WI38 (cell line): ENCODE measurements at regions not wholly inside any gene's neighbourhood (a gene's known extent, or its start where the extent isn't known, plus 50 kb on each side); places are given as distances from the start of the nearest gene placed in this dataset.

Source experiments
- H3K4me3 ChIP-seq: 2 replicates; pipeline ENCODE4 v1.5.1; 2011; ENCODE audit warnings: low read depth, mild to moderate bottlenecking, control low read depth, low read length
- CTCF ChIP-seq: IDR thresholded peaks from 2 replicates; pipeline ENCODE4 v1.5.1; 2012; ENCODE audit warnings: low read depth, mild to moderate bottlenecking, control low read depth, low read length

DNA sequence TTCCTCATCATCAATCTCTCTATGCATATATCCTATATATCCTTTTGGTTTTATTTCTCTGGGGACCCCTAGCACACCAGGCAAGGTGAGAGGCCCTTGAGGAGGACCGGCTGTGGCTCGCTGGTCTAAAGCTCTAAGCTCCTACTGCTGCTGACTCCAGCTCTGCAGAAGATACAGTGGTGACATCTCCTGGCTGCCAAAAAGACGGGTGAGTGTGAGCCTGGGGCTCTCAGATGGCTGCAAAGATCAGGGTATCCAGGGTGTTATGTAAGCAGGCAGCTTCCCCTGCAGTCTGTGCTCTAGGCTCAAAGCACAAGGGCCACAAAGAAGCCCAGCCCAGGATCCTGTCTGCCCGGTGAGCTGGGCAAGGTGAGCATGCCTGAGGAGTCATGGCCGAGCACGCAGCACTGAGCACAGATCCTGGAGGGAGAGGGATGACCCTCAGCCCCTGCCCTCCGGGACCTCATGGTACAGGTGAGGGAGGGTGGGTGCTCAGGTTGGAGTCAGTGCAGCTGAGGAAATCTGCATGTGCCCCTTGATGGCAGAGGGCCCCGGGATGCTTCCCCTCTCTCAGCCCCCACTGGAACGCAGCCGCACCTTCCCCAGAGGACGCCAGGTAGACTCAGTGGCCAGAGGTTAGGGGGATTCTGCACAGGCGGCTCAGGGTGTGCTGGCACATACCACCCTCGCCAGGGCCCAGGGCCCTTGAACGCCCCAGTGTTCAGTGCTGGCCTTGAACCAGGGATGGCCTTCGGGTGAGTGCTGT lies 95.4 kb upstream of the INSIG1 start:
- no peak overlapping the region for H3K4me3 ChIP-seq
- TF ChIP-seq CTCF, result no peak

GRCh38 chr7:155203059-155203881 lies 94.4 kb upstream of the INSIG1 start:
- no peak for TF ChIP-seq CTCF
- H3K4me3 ChIP-seq, result no peak overlapping the region

DNA sequence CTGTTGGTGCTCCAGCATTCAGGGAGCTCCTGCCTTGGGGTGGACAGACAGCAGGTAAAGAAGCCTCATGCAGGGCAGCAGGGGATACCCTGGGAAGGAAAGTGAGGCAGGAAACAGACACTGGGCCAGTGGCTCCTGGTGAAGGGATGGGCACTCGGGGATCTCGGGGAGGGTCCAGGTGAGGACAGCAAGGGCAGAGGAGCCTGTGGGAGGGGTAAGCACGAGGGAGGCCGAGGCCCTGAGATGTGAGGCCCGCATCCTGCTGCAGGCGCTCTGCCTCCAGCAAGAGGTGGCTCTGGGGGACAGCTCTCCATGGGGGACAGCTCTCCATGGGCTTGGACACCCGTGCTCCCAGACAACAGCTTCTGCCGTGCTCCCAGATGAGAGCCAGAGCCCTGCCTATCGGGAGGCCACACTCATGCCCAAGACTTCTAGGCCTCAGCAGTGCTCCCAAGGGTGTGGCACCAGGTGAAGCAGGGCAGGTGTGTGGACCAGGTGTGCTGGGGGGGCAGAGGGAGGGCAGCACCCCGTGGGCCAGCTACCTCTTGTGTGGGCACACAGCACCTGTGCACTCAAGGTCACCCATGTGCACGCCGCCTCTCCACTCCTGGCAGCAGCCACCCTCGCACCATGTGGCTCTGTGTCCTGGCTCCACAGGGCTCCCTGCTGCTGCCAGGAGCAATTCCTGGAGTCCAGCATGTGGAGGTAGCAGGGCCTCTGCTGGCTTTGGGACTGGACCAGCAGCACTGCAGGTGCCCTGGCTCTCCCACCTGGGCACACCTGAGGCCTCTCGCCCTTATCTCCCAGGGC lies 93.6 kb upstream of the INSIG1 start:
- H3K4me3 ChIP-seq, result no peak overlapping the region
- no peak for TF ChIP-seq CTCF

GRCh38 chr7:155204744-155205367 lies 92.8 kb upstream of the INSIG1 start:
- TF ChIP-seq CTCF, result no peak
- H3K4me3 ChIP-seq, result no peak overlapping the region

- TF ChIP-seq CTCF, result no peak
Measured at GRCh38 chr7:155205368-155206317, 92.0 kb upstream of the INSIG1 start.

More at GRCh38 chr7:155205368-155206317, 92.0 kb upstream of the INSIG1 start:
- no peak overlapping the region; the same call in 1 of the 2 replicates for H3K4me3 ChIP-seq
